ENCODE measurements at regions not wholly inside any gene's neighbourhood (a gene's known extent, or its start where the extent isn't known, plus 50 kb on each side); places are given as distances from the start of the nearest gene placed in this dataset.

DNA sequence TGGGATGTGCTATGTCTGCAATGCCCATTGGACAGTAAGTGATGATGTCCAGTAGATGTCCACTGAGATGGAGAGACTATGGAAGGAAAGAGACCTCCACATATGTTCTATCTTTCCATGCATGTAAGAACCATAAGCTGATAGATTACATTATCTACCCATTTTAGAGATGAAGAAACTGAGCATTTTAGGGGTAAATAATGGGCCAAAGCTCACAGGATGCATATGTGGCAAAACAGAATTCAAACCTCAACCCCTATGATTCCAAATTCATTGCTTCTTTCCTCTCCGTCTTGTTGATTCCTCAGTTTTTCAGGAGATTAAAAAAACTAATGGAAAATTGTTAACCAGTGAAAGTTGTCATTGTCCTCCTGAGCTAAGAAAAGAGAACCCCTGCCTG is 200.7 kb upstream of the PWP1 start:
- peaks cover 7% of the 10 kb centered on the region for H3K4me1 ChIP-seq (ENCODE audit: insufficient read depth)
- H3K27me3 ChIP-seq, result no peaks in the 10 kb centered on the region
- H3K9me2 ChIP-seq (replicated peaks; ENCODE audit: insufficient read depth), result no peaks in the 10 kb centered on the region
- H2AFZ ChIP-seq, result no peak overlapping the region
- 100% methylated on average over 1 of the region's 1 CpG for WGBS (ENCODE audit: low lambda C conversion rate, missing lambda C conversion rate)
- H3K36me3 ChIP-seq (replicated peaks; ENCODE audit: insufficient read depth, low read depth), result no peaks in the 10 kb centered on the region
- H3K4me3 ChIP-seq, result no peak overlapping the region
- no peak for DNase-seq (ENCODE audit: low spot score)
- no peaks in the 10 kb centered on the region for H4K20me1 ChIP-seq (ENCODE audit: insufficient read depth, poor library complexity, severe bottlenecking)
- H3K27ac ChIP-seq, result no peak overlapping the region
- TF ChIP-seq, protein P1, sequence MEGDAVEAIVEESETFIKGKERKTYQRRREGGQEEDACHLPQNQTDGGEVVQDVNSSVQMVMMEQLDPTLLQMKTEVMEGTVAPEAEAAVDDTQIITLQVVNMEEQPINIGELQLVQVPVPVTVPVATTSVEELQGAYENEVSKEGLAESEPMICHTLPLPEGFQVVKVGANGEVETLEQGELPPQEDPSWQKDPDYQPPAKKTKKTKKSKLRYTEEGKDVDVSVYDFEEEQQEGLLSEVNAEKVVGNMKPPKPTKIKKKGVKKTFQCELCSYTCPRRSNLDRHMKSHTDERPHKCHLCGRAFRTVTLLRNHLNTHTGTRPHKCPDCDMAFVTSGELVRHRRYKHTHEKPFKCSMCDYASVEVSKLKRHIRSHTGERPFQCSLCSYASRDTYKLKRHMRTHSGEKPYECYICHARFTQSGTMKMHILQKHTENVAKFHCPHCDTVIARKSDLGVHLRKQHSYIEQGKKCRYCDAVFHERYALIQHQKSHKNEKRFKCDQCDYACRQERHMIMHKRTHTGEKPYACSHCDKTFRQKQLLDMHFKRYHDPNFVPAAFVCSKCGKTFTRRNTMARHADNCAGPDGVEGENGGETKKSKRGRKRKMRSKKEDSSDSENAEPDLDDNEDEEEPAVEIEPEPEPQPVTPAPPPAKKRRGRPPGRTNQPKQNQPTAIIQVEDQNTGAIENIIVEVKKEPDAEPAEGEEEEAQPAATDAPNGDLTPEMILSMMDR (IDR thresholded peaks at IDR 0.05; ENCODE audit: poor library complexity), result no peak
- no peak for TF ChIP-seq EZH2 (IDR thresholded peaks at IDR 0.05; ENCODE audit: borderline replicate concordance)
- no peak for TF ChIP-seq EZH2phosphoT487 (IDR thresholded peaks at IDR 0.05; ENCODE audit: low read depth, severe bottlenecking, unreplicated experiment)
- no peak overlapping the region for H3K4me2 ChIP-seq
- H3K79me2 ChIP-seq, result no peaks in the 10 kb centered on the region
- no peaks in the 10 kb centered on the region for H3K9me3 ChIP-seq (ENCODE audit: low read depth)

GRCh38 chr12:107485731-107486130 is 199.9 kb upstream of the PWP1 start:
- Histone ChIP-seq H3K4me3 (no peak overlapping the region), H3K4me2 (no peak overlapping the region), H3K9me2 (replicated peaks; ENCODE audit: insufficient read depth) (no peaks in the 10 kb centered on the region), H3K9me3 (ENCODE audit: low read depth) (no peaks in the 10 kb centered on the region), H2AFZ (no peak overlapping the region), H3K27me3 (no peaks in the 10 kb centered on the region), H3K27ac (no peak overlapping the region), H3K4me1 (ENCODE audit: insufficient read depth) (peaks cover 7% of the 10 kb centered on the region), H4K20me1 (ENCODE audit: insufficient read depth, poor library complexity, severe bottlenecking) (no peaks in the 10 kb centered on the region), H3K36me3 (replicated peaks; ENCODE audit: insufficient read depth, low read depth) (no peaks in the 10 kb centered on the region), H3K79me2 (no peaks in the 10 kb centered on the region)
- no peak for DNase-seq (ENCODE audit: low spot score)
- WGBS (ENCODE audit: low lambda C conversion rate, missing lambda C conversion rate), result 79% methylated on average over 1 of the region's 1 CpG
- TF ChIP-seq EZH2 (IDR thresholded peaks at IDR 0.05; ENCODE audit: borderline replicate concordance) (no peak), EZH2phosphoT487 (IDR thresholded peaks at IDR 0.05; ENCODE audit: low read depth, severe bottlenecking, unreplicated experiment) (no peak)
- TF ChIP-seq, protein P1 (IDR thresholded peaks at IDR 0.05; ENCODE audit: poor library complexity), result no peak

- Histone ChIP-seq H3K4me3 (no peak overlapping the region), H3K4me1 (ENCODE audit: insufficient read depth) (peaks cover 7% of the 10 kb centered on the region), H4K20me1 (ENCODE audit: insufficient read depth, poor library complexity, severe bottlenecking) (no peaks in the 10 kb centered on the region), H2AFZ (no peak overlapping the region), H3K27me3 (no peaks in the 10 kb centered on the region), H3K27ac (no peak overlapping the region), H3K79me2 (no peaks in the 10 kb centered on the region), H3K36me3 (replicated peaks; ENCODE audit: insufficient read depth, low read depth) (no peaks in the 10 kb centered on the region), H3K4me2 (no peak overlapping the region), H3K9me3 (ENCODE audit: low read depth) (no peaks in the 10 kb centered on the region), H3K9me2 (replicated peaks; ENCODE audit: insufficient read depth) (no peaks in the 10 kb centered on the region)
- TF ChIP-seq EZH2phosphoT487 (IDR thresholded peaks at IDR 0.05; ENCODE audit: low read depth, severe bottlenecking, unreplicated experiment) (no peak), EZH2 (IDR thresholded peaks at IDR 0.05; ENCODE audit: borderline replicate concordance) (no peak)
- TF ChIP-seq, protein P1 (IDR thresholded peaks at IDR 0.05; ENCODE audit: poor library complexity), result no peak
- DNase-seq (ENCODE audit: low spot score), result no peak
- 84% methylated on average over 2 of the region's 2 CpGs for WGBS (ENCODE audit: low lambda C conversion rate, missing lambda C conversion rate)
These were observed 199.3 kb upstream of the PWP1 start for GRCh38 chr12:107486140-107486892.
